ENCODE measurements at regions not wholly inside any gene's neighbourhood (a gene's known extent, or its start where the extent isn't known, plus 50 kb on each side); places are given as distances from the start of the nearest gene placed in this dataset.

GRCh38 chr16:9370061-9370491 is 278.6 kb downstream of the HAPSTR1 start:
- TF ChIP-seq POLR2AphosphoS5 (IDR thresholded peaks at IDR 0.05; ENCODE audit: low read depth) (no peak), CTCF (IDR thresholded peaks at IDR 0.05; ENCODE audit: insufficient read depth, low read length) (no peak), REST (IDR thresholded peaks at IDR 0.05; ENCODE audit: insufficient replicate concordance, low read depth) (no peak), GABPA (IDR thresholded peaks at IDR 0.05; ENCODE audit: low read depth) (no peak)
